A549 (cell line): ENCODE measurements at regions not wholly inside any gene's neighbourhood (a gene's known extent, or its start where the extent isn't known, plus 50 kb on each side); places are given as distances from the start of the nearest gene placed in this dataset.

Experiments
- JUN ChIP-seq, 2 experiments: fragments of >200 bp; sonication (Bioruptor Twin); formaldehyde crosslinking; IDR thresholded peaks; 2 replicates in 1 of 2; 3 replicates in 1 of 2; pipeline ENCODE4 v1.6.1; 2016 to 2017
- PHF8 ChIP-seq: fragments of 200-600 bp; sonication (generic); IDR thresholded peaks from 2 replicates; pipeline ENCODE4 v1.6.1; 2016; ENCODE audit warnings: low read depth, mild to moderate bottlenecking, antibody characterized with exemption, moderate library complexity, borderline replicate concordance

DNA sequence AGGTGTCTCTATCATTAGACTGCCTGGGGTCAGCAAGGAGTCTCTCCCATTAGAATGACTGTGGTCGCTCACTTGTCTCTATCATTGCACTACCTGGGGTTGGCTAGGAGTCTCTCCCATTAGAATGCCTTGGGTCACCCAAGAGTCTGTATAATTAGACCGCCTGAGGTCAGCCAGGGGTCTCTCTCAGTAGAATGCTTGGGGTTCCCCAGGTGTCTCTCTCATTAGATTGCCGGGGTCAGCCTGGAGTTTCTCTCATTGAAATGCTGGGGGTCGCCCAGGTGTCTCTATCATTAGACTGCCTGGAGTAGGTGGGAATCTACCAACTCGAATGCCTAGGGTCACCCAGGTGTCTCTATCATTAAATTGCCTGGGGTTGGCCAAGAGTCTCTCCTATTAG is 2231.6 kb downstream of the TP53TG3F start:
- no peak for TF ChIP-seq JUN (IDR thresholded peaks at IDR 0.05)
- no peak for TF ChIP-seq PHF8
